Neural crest cell (in vitro differentiated cells): ENCODE measurements at regions not wholly inside any gene's neighbourhood (a gene's known extent, or its start where the extent isn't known, plus 50 kb on each side); places are given as distances from the start of the nearest gene placed in this dataset.

Experiments used
- DNase-seq: peaks from one replicate; pipeline ENCODE4 v3.0.0; 2021; ENCODE audit warnings: low read depth, mixed read lengths, low spot score
- H3K27ac Mint-ChIP-seq: one replicate; pipeline ENCODE4 v1.8.0; 2021; ENCODE audit warnings: mild to moderate bottlenecking, mixed read lengths; ENCODE audit not compliant: unreplicated experiment
- H3K27me3 Mint-ChIP-seq: 2 replicates; pipeline ENCODE4 v1.8.0; 2021; ENCODE audit warnings: low read depth, mild to moderate bottlenecking, mixed read lengths
- H3K36me3 Mint-ChIP-seq: 2 replicates; pipeline ENCODE4 v1.8.0; 2021; ENCODE audit warnings: low read depth, mild to moderate bottlenecking, mixed read lengths
- H3K4me1 Mint-ChIP-seq: 2 replicates; pipeline ENCODE4 v1.8.0; 2021; ENCODE audit warnings: mixed read lengths
- H3K4me3 Mint-ChIP-seq: one replicate; pipeline ENCODE4 v1.8.0; 2021; ENCODE audit warnings: mild to moderate bottlenecking, mixed read lengths
- H3K9me3 Mint-ChIP-seq: 2 replicates; pipeline ENCODE4 v1.8.0; 2021; ENCODE audit warnings: mixed read lengths
- CTCF ChIP-seq: fragments of 200-600 bp; sonication (generic); conservative IDR thresholded peaks from 2 replicates; pipeline ENCODE4 v1.5.0; 2021; ENCODE audit warnings: antibody characterized with exemption, mild to moderate bottlenecking

GRCh38 chr2:200212862-200213425 is 93.5 kb upstream of the SPATS2L start:
- no peak for DNase-seq
- H3K27me3 Mint-ChIP-seq, result no peaks in the 10 kb centered on the region
- no peak for TF ChIP-seq CTCF
- no peaks in the 10 kb centered on the region for H3K36me3 Mint-ChIP-seq
- H3K4me3 Mint-ChIP-seq, result no peak overlapping the region
- no peak overlapping the region for H3K27ac Mint-ChIP-seq
- H3K9me3 Mint-ChIP-seq, result peaks cover 4% of the 10 kb centered on the region
- peaks cover 20% of the 10 kb centered on the region for H3K4me1 Mint-ChIP-seq

- no peaks in the 10 kb centered on the region for H3K27me3 Mint-ChIP-seq
- peaks cover 28% of the 10 kb centered on the region for H3K4me1 Mint-ChIP-seq
- H3K4me3 Mint-ChIP-seq, result no peak overlapping the region
- no peaks in the 10 kb centered on the region for H3K36me3 Mint-ChIP-seq
- DNase-seq, result no peak
- no peak overlapping the region for H3K27ac Mint-ChIP-seq
- no peak for TF ChIP-seq CTCF
- H3K9me3 Mint-ChIP-seq, result no peaks in the 10 kb centered on the region
These were observed 90.2 kb upstream of the SPATS2L start for GRCh38 chr2:200216310-200216709.

- Mint-ChIP-seq H3K9me3 (no peaks in the 10 kb centered on the region), H3K27ac (no peak overlapping the region), H3K27me3 (no peaks in the 10 kb centered on the region), H3K36me3 (no peaks in the 10 kb centered on the region), H3K4me3 (no peak overlapping the region), H3K4me1 (peaks cover 22% of the 10 kb centered on the region)
- no peak for TF ChIP-seq CTCF
- no peak for DNase-seq
These were observed 89.2 kb upstream of the SPATS2L start for GRCh38 chr2:200217320-200217719.

GRCh38 chr2:200218645-200219044 is 87.8 kb upstream of the SPATS2L start:
- DNase-seq, result no peak
- Mint-ChIP-seq H3K4me1 (peaks cover 12% of the 10 kb centered on the region), H3K27ac (no peak overlapping the region), H3K27me3 (no peaks in the 10 kb centered on the region), H3K36me3 (no peaks in the 10 kb centered on the region), H3K9me3 (no peaks in the 10 kb centered on the region), H3K4me3 (no peak overlapping the region)
- no peak for TF ChIP-seq CTCF

- no peak overlapping the region for H3K4me3 Mint-ChIP-seq
- no peak for TF ChIP-seq CTCF
- H3K27me3 Mint-ChIP-seq, result no peaks in the 10 kb centered on the region
- H3K9me3 Mint-ChIP-seq, result no peaks in the 10 kb centered on the region
- peaks cover 12% of the 10 kb centered on the region for H3K4me1 Mint-ChIP-seq
- H3K36me3 Mint-ChIP-seq, result no peaks in the 10 kb centered on the region
- no peak overlapping the region for H3K27ac Mint-ChIP-seq
- DNase-seq, result no peak
These were observed 87.0 kb upstream of the SPATS2L start for GRCh38 chr2:200219309-200220113.
